H1 (cell line): ENCODE measurements at regions not wholly inside any gene's neighbourhood (a gene's known extent, or its start where the extent isn't known, plus 50 kb on each side); places are given as distances from the start of the nearest gene placed in this dataset.

Experiments
- CTCF ChIA-PET: fragments of 300-600 bp; sonication (Branson Sonifier 250); formaldehyde crosslinking; loops from one replicate; lab custom pipeline; 2021; ENCODE audit not compliant: partially characterized antibody; lab: Charles Lee
- POLR2A ChIA-PET: fragments of 300-600 bp; sonication (Branson Sonifier 250); formaldehyde crosslinking; loops from one replicate; lab custom pipeline; 2021; ENCODE audit warnings: inconsistent platforms; ENCODE audit not compliant: partially characterized antibody; lab: Charles Lee
- DNase-seq, 2 experiments: peaks; one replicate each; pipeline versions ENCODE4 v3.0.0 to v3.0.0-alpha.2; 2010 to 2022; ENCODE audit warnings: low spot score in 2 of 2, low read depth in 1 of 2, mixed read lengths in 1 of 2
- FAIRE-seq: peaks from 2 replicates; lab custom pipeline; 2011; peaks lifted over from hg19 to GRCh38; lab: Jason Lieb, UNC
- H2AFZ ChIP-seq: 2 replicates; pipeline ENCODE4 v1.8.1; 2012; ENCODE audit warnings: low read length, inconsistent platforms
- H2AK5ac ChIP-seq: 2 replicates; pipeline ENCODE4 v1.6.1; 2013; ENCODE audit warnings: low read depth, low read length
- H2BK120ac ChIP-seq: replicated peaks from 2 replicates; pipeline ENCODE3; 2013; ENCODE audit warnings: low read depth, low read length, inconsistent platforms
- H2BK12ac ChIP-seq: 2 replicates; pipeline ENCODE4 v1.6.1; 2013; ENCODE audit warnings: low read depth, low read length
- H2BK15ac ChIP-seq: 2 replicates; pipeline ENCODE4 v1.6.1; 2013; ENCODE audit warnings: low read length
- H2BK20ac ChIP-seq: 2 replicates; pipeline ENCODE4 v1.6.1; 2013; ENCODE audit warnings: low read length
- H2BK5ac ChIP-seq: 2 replicates; pipeline ENCODE4 v1.6.1; 2013; ENCODE audit warnings: low read depth, low read length
- H3K14ac ChIP-seq: 2 replicates; pipeline ENCODE4 v1.6.1; 2013; ENCODE audit warnings: inconsistent platforms; ENCODE audit not compliant: insufficient read length
- H3K18ac ChIP-seq: 2 replicates; pipeline ENCODE4 v1.6.1; 2013; ENCODE audit warnings: low read length; ENCODE audit errors: extremely low read depth
- H3K23ac ChIP-seq: 2 replicates; pipeline ENCODE4 v1.6.1; 2013; ENCODE audit warnings: inconsistent platforms; ENCODE audit not compliant: insufficient read length
- H3K23me2 ChIP-seq: 2 replicates; pipeline ENCODE4 v1.6.1; 2013; ENCODE audit warnings: low read depth, low read length
- H3K27ac ChIP-seq: 2 replicates; pipeline ENCODE4 v1.6.1; 2011; ENCODE audit warnings: low read depth, low read length, inconsistent platforms
- H3K27me3 ChIP-seq, 4 experiments: replicated peaks in 1 of 4; 1 replicate in 1 of 4; 2 replicates in 3 of 4; pipeline versions ENCODE4 v1.6.1 to v1.8.1; 2011 to 2013; ENCODE audit warnings: low read length in 3 of 4, mild to moderate bottlenecking in 3 of 4, inconsistent platforms in 2 of 4, mixed read lengths in 2 of 4, moderate library complexity in 1 of 4; ENCODE audit not compliant: control insufficient read depth in 3 of 4, insufficient read depth in 3 of 4; ENCODE audit errors: extremely low read depth in 1 of 4
- H3K36me3 ChIP-seq, 4 experiments: 2 replicates each; pipeline versions ENCODE4 v1.6.1 to v1.8.1; 2011 to 2013; ENCODE audit warnings: mild to moderate bottlenecking in 4 of 4, low read length in 3 of 4, moderate library complexity in 2 of 4, control low read depth in 1 of 4, inconsistent platforms in 1 of 4; ENCODE audit not compliant: insufficient read depth in 4 of 4, control insufficient read depth in 2 of 4
- H3K4ac ChIP-seq: replicated peaks from 2 replicates; pipeline ENCODE3; 2013; ENCODE audit warnings: low read length, low read depth, mixed read lengths, inconsistent platforms; ENCODE audit not compliant: insufficient read length
- H3K4me1 ChIP-seq, 4 experiments: replicated peaks in 1 of 4; 1 replicate in 1 of 4; 2 replicates in 3 of 4; pipeline versions ENCODE4 v1.6.1 to v1.8.1; 2011 to 2013; ENCODE audit warnings: low read length in 3 of 4, inconsistent platforms in 2 of 4, mixed read lengths in 1 of 4; ENCODE audit not compliant: insufficient read depth in 4 of 4, control insufficient read depth in 3 of 4
- H3K4me2 ChIP-seq, 2 experiments: 2 replicates each; pipeline versions ENCODE4 v1.6.1 to v1.8.1; 2011 to 2013; ENCODE audit warnings: low read depth in 2 of 2, low read length in 2 of 2, control low read depth in 1 of 2, inconsistent platforms in 1 of 2, mild to moderate bottlenecking in 1 of 2; ENCODE audit not compliant: insufficient read depth in 1 of 2
- H3K4me3 ChIP-seq, 4 experiments: fragments of 200-600, 300-600 bp in 1 of 4; sonication (generic), shearing (Covaris generic), sonication (Bioruptor Twin) in 1 of 4; 2 replicates each; pipeline versions ENCODE4 v1.5.1 to v1.8.1; 2011 to 2016; ENCODE audit warnings: low read length in 4 of 4, low read depth in 3 of 4, control low read depth in 2 of 4, inconsistent platforms in 2 of 4, mild to moderate bottlenecking in 2 of 4, mixed read lengths in 1 of 4, moderate library complexity in 1 of 4; ENCODE audit not compliant: insufficient read depth in 2 of 4; ENCODE audit errors: extremely low read depth in 1 of 4
- H3K56ac ChIP-seq: replicated peaks from 2 replicates; pipeline ENCODE3; 2013; ENCODE audit warnings: low read depth, mild to moderate bottlenecking, mixed read lengths, low read length, inconsistent platforms; ENCODE audit not compliant: insufficient read length
- H3K79me1 ChIP-seq: 2 replicates; pipeline ENCODE4 v1.6.1; 2013; ENCODE audit warnings: low read depth, low read length, control low read depth
- H3K79me2 ChIP-seq, 2 experiments: 2 replicates each; pipeline versions ENCODE4 v1.6.1 to v1.8.1; 2012 to 2013; ENCODE audit warnings: low read length in 2 of 2, mild to moderate bottlenecking in 2 of 2, inconsistent platforms in 1 of 2; ENCODE audit not compliant: insufficient read depth in 2 of 2, control insufficient read depth in 1 of 2
- H3K9ac ChIP-seq, 4 experiments: replicated peaks in 1 of 4; 1 replicate in 1 of 4; 2 replicates in 3 of 4; pipeline versions ENCODE4 v1.6.1 to v1.8.1; 2011 to 2013; ENCODE audit warnings: low read depth in 3 of 4, low read length in 3 of 4, control low read depth in 2 of 4, mild to moderate bottlenecking in 2 of 4, moderate library complexity in 2 of 4, inconsistent platforms in 1 of 4; ENCODE audit errors: extremely low read depth in 1 of 4
- H3K9me3 ChIP-seq, 2 experiments: 2 replicates each; pipeline versions ENCODE4 v1.6.1 to v1.8.1; 2012 to 2013; ENCODE audit warnings: mild to moderate bottlenecking in 2 of 2, moderate library complexity in 2 of 2, control low read depth in 1 of 2, inconsistent platforms in 1 of 2, low read depth in 1 of 2, low read length in 1 of 2, mixed read lengths in 1 of 2; ENCODE audit not compliant: insufficient read depth in 2 of 2
- H4K20me1 ChIP-seq, 2 experiments: replicated peaks in 1 of 2; 2 replicates each; pipeline versions ENCODE3 to v1.8.1; 2011 to 2013; ENCODE audit warnings: inconsistent platforms in 2 of 2, low read length in 2 of 2, mild to moderate bottlenecking in 1 of 2; ENCODE audit not compliant: insufficient read depth in 2 of 2, control insufficient read depth in 1 of 2
- H4K5ac ChIP-seq: 2 replicates; pipeline ENCODE4 v1.6.1; 2013; ENCODE audit warnings: low read length, low read depth, mixed read lengths, inconsistent platforms; ENCODE audit not compliant: insufficient read length
- H4K8ac ChIP-seq: 2 replicates; pipeline ENCODE4 v1.8.0; 2013; ENCODE audit warnings: mild to moderate bottlenecking, moderate library complexity, low read length, inconsistent platforms; ENCODE audit not compliant: insufficient read depth; ENCODE audit errors: extremely low read depth
- H4K91ac ChIP-seq: replicated peaks from 2 replicates; pipeline ENCODE3; 2013; ENCODE audit warnings: low read length, mixed read lengths, inconsistent platforms; ENCODE audit not compliant: insufficient read length
- GTF2F1 ChIP-seq: IDR thresholded peaks from 2 replicates; pipeline ENCODE4 v1.6.1; 2012; ENCODE audit warnings: low read depth, low read length, improper control_type of control experiment, borderline replicate concordance
- TAF7 ChIP-seq: optimal IDR thresholded peaks from 2 replicates; pipeline ENCODE3; 2011; ENCODE audit warnings: low read depth, mild to moderate bottlenecking, inconsistent platforms, low read length, moderate library complexity, borderline replicate concordance
- TCF12 ChIP-seq: IDR thresholded peaks from 2 replicates; pipeline ENCODE4 v1.6.1; 2011; ENCODE audit warnings: low read depth, mild to moderate bottlenecking, low read length
- WGBS, 2 experiments: shearing (Covaris generic) in 1 of 2; methylation state at CpG; one replicate each; pipeline versions ENCODE4 v1.1.6 to v1.1.7; 2013 to 2015; ENCODE audit warnings: low lambda C conversion rate in 2 of 2, mixed read lengths in 2 of 2, inconsistent platforms in 1 of 2, low coverage in 1 of 2, missing lambda C conversion rate in 1 of 2; ENCODE audit not compliant: insufficient replicate concordance in 2 of 2, insufficient coverage in 1 of 2, insufficient read length in 1 of 2; ENCODE audit errors: extremely low coverage in 1 of 2, missing lambda C conversion rate in 1 of 2; 5-methylcytosine and 5-hydroxymethylcytosine counted together

DNA sequence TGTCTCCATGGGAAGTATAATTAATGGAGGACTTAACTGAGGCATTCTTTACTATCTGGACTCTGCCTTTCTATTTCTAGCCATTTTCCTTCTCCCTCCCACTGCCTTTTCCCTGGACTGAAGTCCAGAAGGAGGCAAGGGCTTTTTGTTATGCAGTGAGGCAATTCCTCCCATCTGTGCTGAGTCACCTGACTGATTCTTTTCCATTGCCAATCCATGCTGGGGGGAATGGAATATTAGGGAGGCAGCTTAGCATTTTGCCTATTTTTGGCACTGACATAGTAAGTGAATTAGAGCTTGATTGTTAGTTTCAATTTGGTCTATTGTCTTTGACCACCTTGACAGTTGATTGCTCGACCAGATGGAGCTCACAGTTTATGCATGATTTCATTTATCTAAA, 1000.6 kb upstream of the PRMT6 start:
- no peak overlapping the region for H4K8ac ChIP-seq
- no peak overlapping the region for H2AK5ac ChIP-seq
- no peaks in the 10 kb centered on the region for H3K36me3 ChIP-seq
- H3K4me3 ChIP-seq, result no peak overlapping the region
- H3K4me1 ChIP-seq, result 0 out of 7 replicates have a peak, but pooled peaks cover 0 to 2% (median 0%) of the 10 kb centered on the region in 4 experiments
- no peak overlapping the region for H4K91ac ChIP-seq
- H3K56ac ChIP-seq, result no peak overlapping the region
- WGBS, 2 experiments, result 94% methylated on average over 1 of the region's 1 CpG; no CpG with 5 or more reads in 1 of the 2 experiments
- DNase-seq (no peak), FAIRE-seq (no peak)
- H3K27me3 ChIP-seq, result no peaks in the 10 kb centered on the region
- H2BK15ac ChIP-seq, result no peak overlapping the region
- no peaks in the 10 kb centered on the region for H3K79me2 ChIP-seq
- no peak overlapping the region for H2BK5ac ChIP-seq
- no peak overlapping the region for H4K5ac ChIP-seq
- H2BK20ac ChIP-seq, result no peak overlapping the region
- H3K4me2 ChIP-seq, result no peak overlapping the region
- H3K27ac ChIP-seq, result no peak overlapping the region
- H3K9me3 ChIP-seq, result no peaks in the 10 kb centered on the region
- H3K14ac ChIP-seq, result no peak overlapping the region
- no peak for TF ChIP-seq GTF2F1
- TF ChIP-seq TCF12, result no peak
- no peak for TF ChIP-seq TAF7
- no peak overlapping the region for H2BK120ac ChIP-seq
- ChIA-PET CTCF (no interaction called here), POLR2A (no interaction called here)
- H3K4ac ChIP-seq, result no peak overlapping the region
- no peak overlapping the region for H3K23ac ChIP-seq
- H3K18ac ChIP-seq, result no peak overlapping the region
- no peaks in the 10 kb centered on the region for H4K20me1 ChIP-seq
- H2AFZ ChIP-seq, result peak overlapping the region; percentile 58; the same call in 1 of the 2 replicates
- no peaks in the 10 kb centered on the region for H3K23me2 ChIP-seq
- H3K9ac ChIP-seq, result no peak overlapping the region
- H2BK12ac ChIP-seq, result no peak overlapping the region
- no peaks in the 10 kb centered on the region for H3K79me1 ChIP-seq
